HUES64 (cell line): ENCODE measurements at regions not wholly inside any gene's neighbourhood (a gene's known extent, or its start where the extent isn't known, plus 50 kb on each side); places are given as distances from the start of the nearest gene placed in this dataset.

ENCODE experiments used
- H3K27ac ChIP-seq: 2 replicates; pipeline ENCODE4 v1.7.0; 2013; ENCODE audit warnings: low read depth, low read length, inconsistent platforms
- H3K27me3 ChIP-seq: 2 replicates; pipeline ENCODE4 v1.6.1; 2013; ENCODE audit warnings: mild to moderate bottlenecking, low read length; ENCODE audit not compliant: insufficient read depth
- H3K36me3 ChIP-seq: 2 replicates; pipeline ENCODE4 v1.6.1; 2013; ENCODE audit warnings: mild to moderate bottlenecking, low read length; ENCODE audit not compliant: insufficient read depth
- H3K4me1 ChIP-seq: 2 replicates; pipeline ENCODE4 v1.6.1; 2013; ENCODE audit warnings: mild to moderate bottlenecking, low read length, moderate library complexity; ENCODE audit not compliant: insufficient read depth
- H3K4me3 ChIP-seq: 2 replicates; pipeline ENCODE4 v1.5.1; 2013; ENCODE audit warnings: mild to moderate bottlenecking, low read length, moderate library complexity
- H3K9ac ChIP-seq: 2 replicates; pipeline ENCODE4 v1.6.1; 2013; ENCODE audit warnings: mild to moderate bottlenecking, low read depth, low read length
- H3K9me3 ChIP-seq: 2 replicates; pipeline ENCODE4 v1.6.1; 2013; ENCODE audit warnings: low read depth, low read length; ENCODE audit not compliant: insufficient read depth
- WGBS: fragments of 150-250, 120-280 bp; methylation state at CpG from one replicate; pipeline ENCODE4 v1.1.7; 2013; ENCODE audit warnings: missing lambda C conversion rate; 5-methylcytosine and 5-hydroxymethylcytosine counted together

GRCh38 chr5:3249401-3249800, 346.2 kb upstream of the IRX1 start:
- Histone ChIP-seq H3K27ac (no peak overlapping the region), H3K36me3 (no peaks in the 10 kb centered on the region), H3K4me3 (no peak overlapping the region), H3K9ac (no peak overlapping the region), H3K4me1 (peaks cover 19% of the 10 kb centered on the region), H3K27me3 (no peaks in the 10 kb centered on the region), H3K9me3 (peaks cover 2% of the 10 kb centered on the region; the same call in 1 of the 2 replicates)
- WGBS, result 90% methylated on average over 2 of the region's 2 CpGs

GRCh38 chr5:3237276-3237868, 358.3 kb upstream of the IRX1 start:
- H3K9ac ChIP-seq, result no peak overlapping the region
- no peaks in the 10 kb centered on the region for H3K4me1 ChIP-seq
- WGBS, result 93% methylated on average over 11 of the region's 11 CpGs
- H3K9me3 ChIP-seq, result peaks cover 19% of the 10 kb centered on the region; the same call in 1 of the 2 replicates
- H3K27ac ChIP-seq, result no peak overlapping the region
- H3K36me3 ChIP-seq, result no peaks in the 10 kb centered on the region
- H3K27me3 ChIP-seq, result no peaks in the 10 kb centered on the region
- no peak overlapping the region for H3K4me3 ChIP-seq

- 95% methylated on average over 9 of the region's 9 CpGs for WGBS
- no peak overlapping the region for H3K4me3 ChIP-seq
- H3K27ac ChIP-seq, result no peak overlapping the region
- no peaks in the 10 kb centered on the region for H3K36me3 ChIP-seq
- no peaks in the 10 kb centered on the region for H3K27me3 ChIP-seq
- no peak overlapping the region for H3K9ac ChIP-seq
- 0 out of 2 replicates have a peak, but pooled peaks cover 4% of the 10 kb centered on the region for H3K9me3 ChIP-seq
- no peaks in the 10 kb centered on the region for H3K4me1 ChIP-seq
These were observed 361.1 kb upstream of the IRX1 start for GRCh38 chr5:3234566-3234965.

- no peaks in the 10 kb centered on the region for H3K36me3 ChIP-seq
- H3K27me3 ChIP-seq, result no peaks in the 10 kb centered on the region
- H3K27ac ChIP-seq, result no peak overlapping the region
- H3K4me1 ChIP-seq, result no peaks in the 10 kb centered on the region; the same call in 1 of the 2 replicates
- no peak overlapping the region for H3K4me3 ChIP-seq
- 0 out of 2 replicates have a peak, but pooled peaks cover 4% of the 10 kb centered on the region for H3K9me3 ChIP-seq
- no peak overlapping the region for H3K9ac ChIP-seq
- 94% methylated on average over 10 of the region's 10 CpGs for WGBS
These were observed 364.7 kb upstream of the IRX1 start for GRCh38 chr5:3230941-3231340.

GRCh38 chr5:3230254-3230653, 365.4 kb upstream of the IRX1 start:
- Histone ChIP-seq H3K27me3 (0 out of 2 replicates have a peak, but pooled peaks cover under 1% of the 10 kb centered on the region), H3K4me1 (no peaks in the 10 kb centered on the region; the same call in 1 of the 2 replicates), H3K4me3 (no peak overlapping the region), H3K36me3 (no peaks in the 10 kb centered on the region), H3K27ac (no peak overlapping the region), H3K9ac (no peak overlapping the region), H3K9me3 (no peaks in the 10 kb centered on the region)
- WGBS, result 94% methylated on average over 5 of the region's 5 CpGs

GRCh38 chr5:3226196-3226920, 369.3 kb upstream of the IRX1 start:
- 0 out of 2 replicates have a peak, but pooled peaks cover 3% of the 10 kb centered on the region for H3K27me3 ChIP-seq
- H3K4me3 ChIP-seq, result no peak overlapping the region
- H3K4me1 ChIP-seq, result no peaks in the 10 kb centered on the region; the same call in 1 of the 2 replicates
- WGBS, result 88% methylated on average over 10 of the region's 12 CpGs
- no peak overlapping the region for H3K9ac ChIP-seq
- H3K9me3 ChIP-seq, result no peaks in the 10 kb centered on the region
- no peaks in the 10 kb centered on the region for H3K36me3 ChIP-seq
- H3K27ac ChIP-seq, result no peak overlapping the region

- Histone ChIP-seq H3K36me3 (no peaks in the 10 kb centered on the region), H3K4me3 (no peak overlapping the region), H3K9me3 (no peaks in the 10 kb centered on the region), H3K9ac (no peak overlapping the region), H3K27me3 (0 out of 2 replicates have a peak, but pooled peaks cover 3% of the 10 kb centered on the region), H3K27ac (no peak overlapping the region), H3K4me1 (no peaks in the 10 kb centered on the region; the same call in 1 of the 2 replicates)
- 94% methylated on average over 21 of the region's 22 CpGs for WGBS
These were observed 370.3 kb upstream of the IRX1 start for GRCh38 chr5:3225201-3225960.

GRCh38 chr5:3222924-3223323, 372.7 kb upstream of the IRX1 start:
- 93% methylated on average over 5 of the region's 5 CpGs for WGBS
- no peaks in the 10 kb centered on the region; the same call in 1 of the 2 replicates for H3K4me1 ChIP-seq
- no peaks in the 10 kb centered on the region for H3K36me3 ChIP-seq
- H3K9ac ChIP-seq, result no peak overlapping the region
- no peak overlapping the region for H3K27ac ChIP-seq
- H3K4me3 ChIP-seq, result no peak overlapping the region
- H3K27me3 ChIP-seq, result 0 out of 2 replicates have a peak, but pooled peaks cover 3% of the 10 kb centered on the region
- no peaks in the 10 kb centered on the region for H3K9me3 ChIP-seq

GRCh38 chr5:3221432-3221831, 374.2 kb upstream of the IRX1 start:
- H3K27ac ChIP-seq, result no peak overlapping the region
- 95% methylated on average over 9 of the region's 9 CpGs for WGBS
- no peak overlapping the region for H3K9ac ChIP-seq
- H3K36me3 ChIP-seq, result no peaks in the 10 kb centered on the region
- H3K4me1 ChIP-seq, result no peaks in the 10 kb centered on the region; the same call in 1 of the 2 replicates
- H3K4me3 ChIP-seq, result no peak overlapping the region
- no peaks in the 10 kb centered on the region for H3K9me3 ChIP-seq
- 0 out of 2 replicates have a peak, but pooled peaks cover 3% of the 10 kb centered on the region for H3K27me3 ChIP-seq

- Histone ChIP-seq H3K27me3 (0 out of 2 replicates have a peak, but pooled peaks cover 3% of the 10 kb centered on the region), H3K36me3 (no peaks in the 10 kb centered on the region), H3K27ac (no peak overlapping the region), H3K4me1 (no peaks in the 10 kb centered on the region), H3K9me3 (no peaks in the 10 kb centered on the region), H3K9ac (no peak overlapping the region), H3K4me3 (no peak overlapping the region)
- 94% methylated on average over 31 of the region's 31 CpGs for WGBS
These were observed 374.9 kb upstream of the IRX1 start for GRCh38 chr5:3220638-3221288.
